H1 (cell line): ENCODE measurements at regions not wholly inside any gene's neighbourhood (a gene's known extent, or its start where the extent isn't known, plus 50 kb on each side); places are given as distances from the start of the nearest gene placed in this dataset.

Experiments
- ASH2L ChIP-seq: fragments of 200-600, 300-600 bp; sonication (generic); IDR thresholded peaks from one replicate; pipeline ENCODE4 v1.7.1; 2017; ENCODE audit warnings: low read length
- ATF2 ChIP-seq: IDR thresholded peaks from 2 replicates; pipeline ENCODE4 v1.6.1; 2012; ENCODE audit warnings: low read length, inconsistent platforms
- BRCA1 ChIP-seq: IDR thresholded peaks from 2 replicates; pipeline ENCODE4 v1.6.1; 2012; ENCODE audit warnings: low read depth, low read length, improper control_type of control experiment
- CBX5 ChIP-seq: fragments of 300-800, 300-1000 bp; sonication (generic); IDR thresholded peaks from 2 replicates; pipeline ENCODE4 v1.7.1; 2016; ENCODE audit warnings: antibody characterized with exemption, low read length, low read depth
- CHD2 ChIP-seq: IDR thresholded peaks from 2 replicates; pipeline ENCODE4 v1.6.1; 2012; ENCODE audit warnings: low read length, improper control_type of control experiment
- CHD7 ChIP-seq: fragments of 300-600 bp; sonication (generic); IDR thresholded peaks from 2 replicates; pipeline ENCODE4 v1.7.1; 2012; ENCODE audit warnings: low read length, moderate library complexity, mild to moderate bottlenecking, inconsistent platforms; ENCODE audit not compliant: insufficient replicate concordance
- CTCF ChIP-seq, 3 experiments: IDR thresholded peaks; 1 replicate in 2 of 3; 2 replicates in 1 of 3; pipeline versions ENCODE4 v1.5.1 to v1.6.1; 2011; ENCODE audit warnings: low read length in 3 of 3, mild to moderate bottlenecking in 3 of 3, inconsistent platforms in 2 of 3, low read depth in 1 of 3, moderate library complexity in 1 of 3; ENCODE audit not compliant: insufficient read depth in 1 of 3; ENCODE audit errors: control extremely low read depth in 1 of 3
- EGR1 ChIP-seq: IDR thresholded peaks from 2 replicates; pipeline ENCODE4 v1.6.1; 2011; ENCODE audit warnings: low read depth, low read length, borderline replicate concordance
- EZH2 ChIP-seq: fragments of 200-600 bp; sonication (generic); IDR thresholded peaks from 2 replicates; pipeline ENCODE4 v1.7.1; 2012; ENCODE audit warnings: low read depth, mild to moderate bottlenecking, moderate library complexity, low read length, inconsistent platforms; ENCODE audit not compliant: severe bottlenecking
- MAFK ChIP-seq: IDR thresholded peaks from 2 replicates; pipeline ENCODE4 v1.6.1; 2012; ENCODE audit warnings: low read depth, mild to moderate bottlenecking, improper control_type of control experiment, low read length
- NRF1 ChIP-seq: IDR thresholded peaks from 2 replicates; pipeline ENCODE4 v1.6.1; 2011; ENCODE audit warnings: mild to moderate bottlenecking, low read depth, low read length, improper control_type of control experiment
- POLR2A ChIP-seq, 2 experiments: IDR thresholded peaks; 1 replicate in 1 of 2; 2 replicates in 1 of 2; pipeline ENCODE4 v1.6.1; 2011; ENCODE audit warnings: low read depth in 2 of 2, low read length in 2 of 2, mild to moderate bottlenecking in 2 of 2; ENCODE audit errors: control extremely low read depth in 1 of 2
- RFX5 ChIP-seq: IDR thresholded peaks from 2 replicates; pipeline ENCODE4 v1.6.1; 2011; ENCODE audit warnings: low read depth, low read length, improper control_type of control experiment, borderline replicate concordance
- USF2 ChIP-seq: IDR thresholded peaks from 2 replicates; pipeline ENCODE4 v1.6.1; 2011; ENCODE audit warnings: low read length, improper control_type of control experiment

- TF ChIP-seq EZH2 (no peak), CHD7 (no peak), CTCF (IDR thresholded peaks at IDR 0.05; ENCODE audit: control extremely low read depth in 1 of 3, insufficient read depth in 1 of 3, low read depth in 1 of 3, low read length in 3 of 3) (no peak), CBX5 (no peak), USF2 (no peak), EGR1 (no peak), MAFK (no peak), POLR2A (IDR thresholded peaks at IDR 0.05; ENCODE audit: control extremely low read depth in 1 of 2, low read depth in 2 of 2, low read length in 2 of 2) (no peak), BRCA1 (no peak), CHD2 (no peak), NRF1 (no peak), ATF2 (no peak), RFX5 (no peak), ASH2L (no peak)
These were observed 111.1 kb upstream of the GRPR start for GRCh38 chrX:16012250-16012649.
